ENCODE measurements at regions not wholly inside any gene's neighbourhood (a gene's known extent, or its start where the extent isn't known, plus 50 kb on each side); places are given as distances from the start of the nearest gene placed in this dataset.

- peaks cover 5% of the 10 kb centered on the region for H3K4me1 Mint-ChIP-seq
- POLR2A ChIA-PET = no interaction called here
- H3K4me3 Mint-ChIP-seq = no peak overlapping the region
- ATAC-seq (ENCODE audit: low read depth) (no peak), DNase-seq (no peak)
- H3K9me3 Mint-ChIP-seq = no peaks in the 10 kb centered on the region
- peaks cover 3% of the 10 kb centered on the region for H3K27me3 Mint-ChIP-seq
- no peak overlapping the region for H3K27ac Mint-ChIP-seq
- H3K36me3 Mint-ChIP-seq = no peaks in the 10 kb centered on the region
Measured at GRCh38 chr3:66603151-66603611, 102.4 kb upstream of the LRIG1 start.

GRCh38 chr3:66604481-66604880, 103.7 kb upstream of the LRIG1 start:
- no peak for ATAC-seq (ENCODE audit: low read depth)
- Mint-ChIP-seq H3K27me3 (peaks cover 3% of the 10 kb centered on the region), H3K4me3 (no peak overlapping the region), H3K36me3 (no peaks in the 10 kb centered on the region), H3K27ac (no peak overlapping the region), H3K4me1 (peaks cover 5% of the 10 kb centered on the region), H3K9me3 (no peaks in the 10 kb centered on the region)
- DNase-seq = no peak
- POLR2A ChIA-PET = no interaction called here

- Mint-ChIP-seq H3K9me3 (no peaks in the 10 kb centered on the region), H3K27me3 (peaks cover 3% of the 10 kb centered on the region), H3K4me1 (peaks cover 5% of the 10 kb centered on the region), H3K27ac (no peak overlapping the region), H3K36me3 (no peaks in the 10 kb centered on the region), H3K4me3 (no peak overlapping the region)
- DNase-seq (no peak), ATAC-seq (ENCODE audit: low read depth) (no peak)
- POLR2A ChIA-PET = no interaction called here
Measured at GRCh38 chr3:66606126-66606525, 105.3 kb upstream of the LRIG1 start.

- Mint-ChIP-seq H3K36me3 (no peaks in the 10 kb centered on the region), H3K4me3 (no peak overlapping the region), H3K27ac (no peak overlapping the region), H3K9me3 (no peaks in the 10 kb centered on the region), H3K4me1 (peaks cover 5% of the 10 kb centered on the region), H3K27me3 (peaks cover 3% of the 10 kb centered on the region)
- DNase-seq = no peak
- POLR2A ChIA-PET = no interaction called here
- ATAC-seq (ENCODE audit: low read depth) = no peak
Measured at GRCh38 chr3:66606868-66607267, 106.0 kb upstream of the LRIG1 start.

- no peak overlapping the region for H3K4me3 Mint-ChIP-seq
- no peaks in the 10 kb centered on the region for H3K36me3 Mint-ChIP-seq
- H3K27me3 Mint-ChIP-seq = peaks cover 3% of the 10 kb centered on the region
- peaks cover 2% of the 10 kb centered on the region for H3K9me3 Mint-ChIP-seq
- DNase-seq (no peak), ATAC-seq (ENCODE audit: low read depth) (no peak)
- H3K27ac Mint-ChIP-seq = no peak overlapping the region
- POLR2A ChIA-PET = no interaction called here
- H3K4me1 Mint-ChIP-seq = peaks cover 1% of the 10 kb centered on the region
Measured at GRCh38 chr3:66609660-66610561, 109.1 kb upstream of the LRIG1 start.

- Mint-ChIP-seq H3K27me3 (peaks cover 3% of the 10 kb centered on the region), H3K9me3 (peaks cover 2% of the 10 kb centered on the region), H3K27ac (no peak overlapping the region), H3K4me3 (no peak overlapping the region), H3K36me3 (no peaks in the 10 kb centered on the region), H3K4me1 (peaks cover 1% of the 10 kb centered on the region)
- DNase-seq (no peak), ATAC-seq (ENCODE audit: low read depth) (no peak)
- POLR2A ChIA-PET = no interaction called here
Measured at GRCh38 chr3:66610562-66610909, 109.7 kb upstream of the LRIG1 start.

GRCh38 chr3:66615643-66616301, 115.0 kb upstream of the LRIG1 start:
- H3K4me1 Mint-ChIP-seq = peaks cover 4% of the 10 kb centered on the region
- no peaks in the 10 kb centered on the region for H3K36me3 Mint-ChIP-seq
- POLR2A ChIA-PET = no interaction called here
- H3K27me3 Mint-ChIP-seq = no peaks in the 10 kb centered on the region
- ATAC-seq (ENCODE audit: low read depth) = no peak
- H3K9me3 Mint-ChIP-seq = peaks cover 3% of the 10 kb centered on the region
- DNase-seq = no peak
- no peak overlapping the region for H3K4me3 Mint-ChIP-seq
- H3K27ac Mint-ChIP-seq = no peak overlapping the region

GRCh38 chr3:66617351-66617750, 116.5 kb upstream of the LRIG1 start:
- DNase-seq (no peak), ATAC-seq (ENCODE audit: low read depth) (no peak)
- H3K4me1 Mint-ChIP-seq = peaks cover 4% of the 10 kb centered on the region
- H3K4me3 Mint-ChIP-seq = no peak overlapping the region
- H3K27ac Mint-ChIP-seq = no peak overlapping the region
- peaks cover 3% of the 10 kb centered on the region for H3K9me3 Mint-ChIP-seq
- H3K36me3 Mint-ChIP-seq = no peaks in the 10 kb centered on the region
- POLR2A ChIA-PET = no interaction called here
- no peaks in the 10 kb centered on the region for H3K27me3 Mint-ChIP-seq

- Mint-ChIP-seq H3K4me3 (no peak overlapping the region), H3K27me3 (no peaks in the 10 kb centered on the region), H3K36me3 (no peaks in the 10 kb centered on the region), H3K9me3 (peaks cover 1% of the 10 kb centered on the region), H3K27ac (no peak overlapping the region), H3K4me1 (peaks cover 3% of the 10 kb centered on the region)
- ATAC-seq (ENCODE audit: low read depth) (no peak), DNase-seq (no peak)
- POLR2A ChIA-PET = no interaction called here
Measured at GRCh38 chr3:66618066-66618465, 117.2 kb upstream of the LRIG1 start.

GRCh38 chr3:66620296-66620695, 119.5 kb upstream of the LRIG1 start:
- ATAC-seq (ENCODE audit: low read depth) = no peak
- H3K4me3 Mint-ChIP-seq = no peak overlapping the region
- no peaks in the 10 kb centered on the region for H3K27me3 Mint-ChIP-seq
- H3K9me3 Mint-ChIP-seq = peaks cover 1% of the 10 kb centered on the region
- DNase-seq = no peak
- H3K4me1 Mint-ChIP-seq = peaks cover 3% of the 10 kb centered on the region
- no peak overlapping the region for H3K27ac Mint-ChIP-seq
- POLR2A ChIA-PET = no interaction called here
- H3K36me3 Mint-ChIP-seq = no peaks in the 10 kb centered on the region

- H3K4me3 Mint-ChIP-seq = no peak overlapping the region
- H3K9me3 Mint-ChIP-seq = no peaks in the 10 kb centered on the region
- POLR2A ChIA-PET = no interaction called here
- no peaks in the 10 kb centered on the region for H3K36me3 Mint-ChIP-seq
- no peak for ATAC-seq (ENCODE audit: low read depth)
- H3K4me1 Mint-ChIP-seq = no peaks in the 10 kb centered on the region
- no peak overlapping the region for H3K27ac Mint-ChIP-seq
- no peaks in the 10 kb centered on the region for H3K27me3 Mint-ChIP-seq
- DNase-seq = no peak
Measured at GRCh38 chr3:66622756-66623457, 122.1 kb upstream of the LRIG1 start.

- H3K36me3 Mint-ChIP-seq = no peaks in the 10 kb centered on the region
- POLR2A ChIA-PET = interaction anchor here (0.6 kb wide), 1 partner anchor 137 kb away, joined by 3 read pairs; no protein-coding TSS in a partner anchor
- no peaks in the 10 kb centered on the region for H3K27me3 Mint-ChIP-seq
- ATAC-seq (ENCODE audit: low read depth) = no peak
- H3K4me1 Mint-ChIP-seq = no peaks in the 10 kb centered on the region
- H3K27ac Mint-ChIP-seq = no peak overlapping the region
- no peaks in the 10 kb centered on the region for H3K9me3 Mint-ChIP-seq
- H3K4me3 Mint-ChIP-seq = no peak overlapping the region
- DNase-seq = no peak
Measured at GRCh38 chr3:66625505-66626216, 124.8 kb upstream of the LRIG1 start.

Measured in activated naive CD8-positive, alpha-beta T cell treated with anti-CD3 and anti-CD28 coated beads, Interleukin-2, amount 10 ng/mL, durations not matched to agents 7 days and 5 days (primary cell).